ENCODE measurements at regions not wholly inside any gene's neighbourhood (a gene's known extent, or its start where the extent isn't known, plus 50 kb on each side); places are given as distances from the start of the nearest gene placed in this dataset.

DNA sequence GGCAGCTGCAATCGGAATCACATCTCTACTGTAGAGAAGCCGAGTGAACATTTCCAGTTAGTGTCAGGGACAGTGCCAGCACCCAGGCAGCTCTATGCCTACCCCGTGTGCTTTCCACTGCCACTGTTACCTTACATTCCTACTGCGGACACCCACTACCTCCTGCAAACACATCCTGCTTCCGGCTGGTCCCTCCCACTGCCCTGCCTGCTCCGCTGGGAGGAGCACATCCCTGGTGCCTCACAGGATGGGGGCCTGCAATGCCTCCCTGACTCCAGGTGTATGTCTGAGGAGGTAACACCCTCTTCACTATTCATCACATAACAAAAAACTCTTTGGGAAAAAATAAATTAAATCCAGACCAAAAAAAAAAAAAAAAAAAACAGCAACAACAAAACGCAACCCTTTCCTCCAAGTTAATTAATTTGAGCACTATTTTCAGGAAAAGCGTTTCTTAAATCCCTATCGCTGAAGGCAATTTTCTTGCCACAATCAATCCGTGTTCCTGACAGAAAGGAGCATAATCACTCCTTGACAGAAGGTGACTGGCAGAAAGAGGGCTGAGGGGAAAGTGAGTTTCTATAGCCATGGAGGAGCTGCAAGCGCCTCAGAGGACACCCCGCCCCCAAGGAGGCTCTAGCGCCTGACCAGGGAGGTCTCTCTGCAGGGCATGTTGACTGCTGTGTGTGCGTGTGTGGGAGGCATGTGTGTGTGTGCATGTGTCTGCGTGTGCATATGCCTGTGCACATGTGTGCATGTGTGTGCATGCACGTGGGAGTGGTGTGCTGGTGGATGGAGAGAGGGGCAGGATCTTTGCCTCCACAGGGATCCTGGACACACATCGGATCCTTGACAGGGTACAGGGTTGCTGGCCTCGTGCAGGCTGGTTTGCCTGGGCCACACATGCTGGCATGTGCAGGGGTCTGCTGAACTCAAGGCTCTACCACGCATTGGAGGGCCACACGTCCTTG, 134.8 kb upstream of the NTM start:
- TF ChIP-seq EZH2 (IDR thresholded peaks at IDR 0.05; ENCODE audit: borderline replicate concordance, low read depth, low read length, severe bottlenecking) (no peak), CTCF (IDR thresholded peaks at IDR 0.05; ENCODE audit: borderline replicate concordance, extremely low read depth, low read length, poor library complexity, severe bottlenecking) (no peak)
